ENCODE measurements at regions not wholly inside any gene's neighbourhood (a gene's known extent, or its start where the extent isn't known, plus 50 kb on each side); places are given as distances from the start of the nearest gene placed in this dataset.

DNA sequence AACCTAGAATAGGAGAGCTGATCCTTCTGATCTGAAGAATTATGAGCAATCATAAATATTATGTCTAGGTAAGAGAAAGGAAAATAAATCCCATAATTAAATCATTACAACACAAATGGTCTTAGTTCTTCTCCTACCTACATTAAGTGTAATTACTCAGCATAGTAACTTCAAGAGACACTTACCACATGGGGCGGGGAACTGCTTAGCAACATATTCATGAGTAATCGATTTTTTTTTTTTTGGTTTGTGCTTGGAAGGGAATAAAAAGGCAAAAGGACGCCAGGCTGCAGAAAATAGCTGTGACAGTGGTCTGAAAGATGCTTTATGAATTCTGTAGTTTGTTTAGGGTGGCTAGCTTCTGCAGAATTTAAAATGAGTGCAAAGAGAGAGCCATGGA, 103.3 kb upstream of the HTR2A start:
- 72% methylated on average over 3 of the region's 3 CpGs for WGBS
- no peak for TF ChIP-seq POLR2A (IDR thresholded peaks at IDR 0.05; ENCODE audit: low read depth)
- TF ChIP-seq, protein P1, sequence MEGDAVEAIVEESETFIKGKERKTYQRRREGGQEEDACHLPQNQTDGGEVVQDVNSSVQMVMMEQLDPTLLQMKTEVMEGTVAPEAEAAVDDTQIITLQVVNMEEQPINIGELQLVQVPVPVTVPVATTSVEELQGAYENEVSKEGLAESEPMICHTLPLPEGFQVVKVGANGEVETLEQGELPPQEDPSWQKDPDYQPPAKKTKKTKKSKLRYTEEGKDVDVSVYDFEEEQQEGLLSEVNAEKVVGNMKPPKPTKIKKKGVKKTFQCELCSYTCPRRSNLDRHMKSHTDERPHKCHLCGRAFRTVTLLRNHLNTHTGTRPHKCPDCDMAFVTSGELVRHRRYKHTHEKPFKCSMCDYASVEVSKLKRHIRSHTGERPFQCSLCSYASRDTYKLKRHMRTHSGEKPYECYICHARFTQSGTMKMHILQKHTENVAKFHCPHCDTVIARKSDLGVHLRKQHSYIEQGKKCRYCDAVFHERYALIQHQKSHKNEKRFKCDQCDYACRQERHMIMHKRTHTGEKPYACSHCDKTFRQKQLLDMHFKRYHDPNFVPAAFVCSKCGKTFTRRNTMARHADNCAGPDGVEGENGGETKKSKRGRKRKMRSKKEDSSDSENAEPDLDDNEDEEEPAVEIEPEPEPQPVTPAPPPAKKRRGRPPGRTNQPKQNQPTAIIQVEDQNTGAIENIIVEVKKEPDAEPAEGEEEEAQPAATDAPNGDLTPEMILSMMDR (IDR thresholded peaks at IDR 0.05), result no peak
- TF ChIP-seq POLR2AphosphoS5 (IDR thresholded peaks at IDR 0.05), result no peak
- TF ChIP-seq EP300 (IDR thresholded peaks at IDR 0.05), result no peak
- Histone ChIP-seq H3K36me3 (no peaks in the 10 kb centered on the region), H3K4me3 (no peak overlapping the region), H3K4me1 (no peaks in the 10 kb centered on the region), H3K9me3 (no peaks in the 10 kb centered on the region), H3K27ac (replicated peaks in 1 of 4) (no peak overlapping the region), H3K27me3 (no peaks in the 10 kb centered on the region)
- intact Hi-C loops (cut with DNase I), result no loop called here
- no peak for DNase-seq (ENCODE audit: extremely low spot score)

DNA sequence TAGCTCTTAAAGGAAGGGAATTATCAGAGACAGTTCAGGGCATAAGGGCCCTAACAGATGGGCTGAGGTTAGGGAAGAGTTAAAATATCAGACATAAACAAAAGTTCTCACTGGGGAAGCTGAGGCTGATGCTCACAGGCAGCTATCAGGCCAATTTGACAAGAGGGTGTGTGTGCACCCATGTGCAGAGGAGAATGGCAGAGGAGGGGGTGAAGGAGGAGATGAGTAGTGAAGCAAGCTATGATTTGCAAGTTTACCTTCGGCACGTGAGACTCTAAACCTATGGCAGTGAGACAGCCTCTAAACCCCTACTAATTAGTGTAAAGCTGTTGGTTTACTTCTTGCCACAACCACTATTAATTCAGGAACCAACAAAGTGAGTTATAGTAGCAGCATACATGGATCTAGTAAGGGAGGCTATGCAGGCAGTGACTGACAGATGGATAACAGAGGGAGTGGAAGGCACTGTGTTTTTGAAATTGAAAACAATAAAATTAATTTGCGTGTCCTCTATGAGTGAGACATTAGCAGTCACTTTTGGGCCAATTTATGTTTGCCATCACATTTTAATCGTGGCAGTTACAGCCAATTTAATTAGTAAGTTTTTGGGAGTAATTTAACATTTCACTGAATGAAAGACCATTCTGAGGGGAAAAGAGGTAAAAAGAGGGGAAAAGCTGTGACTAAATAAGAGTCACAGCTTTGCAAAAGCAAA, 99.6 kb upstream of the HTR2A start:
- TF ChIP-seq, protein P1 (IDR thresholded peaks at IDR 0.05), result no peak
- Histone ChIP-seq H3K4me1 (no peaks in the 10 kb centered on the region), H3K27me3 (no peaks in the 10 kb centered on the region), H3K27ac (replicated peaks in 1 of 4) (no peak overlapping the region), H3K4me3 (no peak overlapping the region), H3K9me3 (no peaks in the 10 kb centered on the region), H3K36me3 (no peaks in the 10 kb centered on the region)
- no peak for DNase-seq (ENCODE audit: extremely low spot score)
- WGBS, result 89% methylated on average over 4 of the region's 4 CpGs
- intact Hi-C loops (cut with DNase I), result no loop called here

DNA sequence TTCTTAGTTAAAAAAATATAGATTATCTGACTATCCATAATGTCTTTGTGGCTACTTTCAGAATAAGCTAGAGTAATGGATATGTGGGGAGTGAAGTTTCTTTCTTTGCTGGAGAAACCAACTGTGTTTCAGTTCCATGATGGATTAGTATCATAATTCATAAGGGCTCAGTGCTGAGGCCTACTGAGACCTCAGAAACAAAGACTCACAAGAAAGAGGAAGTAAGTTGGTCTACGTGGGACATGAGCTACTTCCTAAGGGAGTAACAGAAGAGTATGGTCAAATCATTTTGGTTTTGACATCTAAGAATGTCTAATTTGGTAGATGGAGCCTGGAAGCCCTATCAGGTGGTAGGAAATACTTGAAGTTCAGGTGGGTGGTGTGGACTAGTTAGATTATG, 99.0 kb upstream of the HTR2A start:
- intact Hi-C loops (cut with DNase I), result no loop called here
- no peaks in the 10 kb centered on the region for H3K27me3 ChIP-seq
- 71% methylated on average over 1 of the region's 1 CpG for WGBS
- H3K36me3 ChIP-seq, result no peaks in the 10 kb centered on the region
- TF ChIP-seq, protein P1 (IDR thresholded peaks at IDR 0.05), result no peak
- no peak for TF ChIP-seq POLR2AphosphoS5 (IDR thresholded peaks at IDR 0.05)
- no peak overlapping the region for H3K27ac ChIP-seq (replicated peaks in 1 of 4)
- H3K4me3 ChIP-seq, result no peak overlapping the region
- DNase-seq (ENCODE audit: extremely low spot score), result no peak
- no peaks in the 10 kb centered on the region for H3K9me3 ChIP-seq
- H3K4me1 ChIP-seq, result no peaks in the 10 kb centered on the region

DNA sequence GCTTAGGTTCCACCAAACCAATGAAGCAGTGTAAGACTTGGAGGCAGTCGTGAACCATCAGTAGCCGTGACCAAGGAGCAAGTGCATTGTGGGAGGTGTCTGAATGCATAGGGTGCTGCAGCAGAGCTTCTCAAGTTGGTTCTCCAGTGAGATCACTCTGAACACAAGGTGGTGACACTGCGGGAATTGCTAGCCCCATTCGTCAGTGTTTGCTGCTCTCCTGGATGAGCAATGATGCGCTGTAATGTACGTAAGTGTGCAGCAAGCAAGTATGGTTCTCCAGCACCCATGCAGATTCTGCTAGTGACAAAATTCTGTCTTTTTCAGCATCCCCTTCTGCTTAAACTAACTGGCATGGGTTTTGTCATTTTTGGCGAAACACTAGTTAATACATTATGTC, 97.6 kb upstream of the HTR2A start:
- H3K4me1 ChIP-seq, result no peaks in the 10 kb centered on the region
- no peak overlapping the region for H3K4me3 ChIP-seq
- no peaks in the 10 kb centered on the region for H3K36me3 ChIP-seq
- no peak overlapping the region for H3K27ac ChIP-seq (replicated peaks in 1 of 4)
- intact Hi-C loops (cut with DNase I), result no loop called here
- 97% methylated on average over 7 of the region's 7 CpGs for WGBS
- TF ChIP-seq POLR2A (IDR thresholded peaks at IDR 0.05; ENCODE audit: low read depth) (no peak), POLR2AphosphoS5 (IDR thresholded peaks at IDR 0.05) (no peak), EP300 (IDR thresholded peaks at IDR 0.05) (no peak)
- TF ChIP-seq, protein P1 (IDR thresholded peaks at IDR 0.05), result no peak
- no peak for DNase-seq (ENCODE audit: extremely low spot score)
- no peaks in the 10 kb centered on the region for H3K9me3 ChIP-seq
- H3K27me3 ChIP-seq, result no peaks in the 10 kb centered on the region

DNA sequence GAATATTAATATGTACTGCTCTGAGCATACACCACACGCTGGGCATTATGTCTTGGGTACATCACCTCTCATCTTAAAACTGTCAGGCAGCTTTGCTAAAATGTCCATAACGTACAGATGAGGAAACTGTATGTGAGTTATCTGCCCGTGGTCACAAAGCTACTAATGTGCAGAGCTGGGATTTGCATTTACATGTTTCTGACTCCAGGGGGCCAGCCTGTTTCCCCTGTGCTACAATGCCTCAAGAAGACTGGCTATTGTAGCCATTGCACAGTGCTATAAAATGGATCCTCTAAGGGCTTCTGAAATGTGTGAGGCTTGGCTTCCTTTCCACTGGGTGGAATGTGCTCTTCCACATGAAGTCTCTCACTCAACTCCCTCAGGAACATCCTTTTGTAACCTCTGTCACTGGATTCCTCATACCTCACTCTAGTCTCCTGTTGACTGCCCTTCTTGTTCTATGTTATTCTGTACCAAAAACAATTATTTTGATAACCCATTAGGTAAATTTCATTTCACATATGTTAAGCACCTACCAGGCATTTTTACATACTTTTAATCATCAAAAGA, 95.6 kb upstream of the HTR2A start:
- no peaks in the 10 kb centered on the region for H3K36me3 ChIP-seq
- H3K9me3 ChIP-seq, result no peaks in the 10 kb centered on the region
- DNase-seq (ENCODE audit: extremely low spot score), result no peak
- no peak overlapping the region for H3K4me3 ChIP-seq
- intact Hi-C loops (cut with DNase I), result no loop called here
- TF ChIP-seq POLR2AphosphoS5 (IDR thresholded peaks at IDR 0.05) (no peak), EP300 (IDR thresholded peaks at IDR 0.05) (no peak), POLR2A (IDR thresholded peaks at IDR 0.05; ENCODE audit: low read depth) (no peak)
- TF ChIP-seq, protein P1 (IDR thresholded peaks at IDR 0.05), result no peak
- no peak overlapping the region for H3K27ac ChIP-seq (replicated peaks in 1 of 4)
- H3K27me3 ChIP-seq, result no peaks in the 10 kb centered on the region
- whole genome bisulfite sequencing, result 84% methylated on average over 3 of the region's 3 CpGs
- H3K4me1 ChIP-seq, result no peaks in the 10 kb centered on the region

All from esophagus muscularis mucosa (tissue), 4 donors.